K562 (cell line): ENCODE measurements at regions not wholly inside any gene's neighbourhood (a gene's known extent, or its start where the extent isn't known, plus 50 kb on each side); places are given as distances from the start of the nearest gene placed in this dataset.

ENCODE experiments used
- ATAC-seq: fragments of 200-7000 bp; cut with Tn5 transposase; 3 replicates; pipeline ENCODE4 v1.9.1; 2020; ENCODE audit warnings: moderate library complexity
- BruUV-seq: library from RNA; stranded (reverse); fragments of 400-500 nt; replicated peaks from 2 replicates; lab custom pipeline; 2021; lab: Mats Ljungman, UMichigan
- CTCF ChIA-PET: fragments of 300-600 bp; formaldehyde crosslinking; extraction: SDS; loops from one replicate; lab custom pipeline; 2021; ENCODE audit warnings: low intra/inter-chr PET ratio; lab: Yijun Ruan, JAX
- POLR2A ChIA-PET: fragments of 300-600, 350-650 bp; sonication (Branson Sonifier 250); formaldehyde crosslinking; extraction: SDS; loops from one replicate; lab custom pipeline; 2021; ENCODE audit warnings: antibody characterized with exemption, inconsistent platforms; lab: Yijun Ruan, JAX
- DNase-seq, 4 experiments: peaks; one replicate each; pipeline versions ENCODE4 v3.0.0 to v3.0.0-alpha.2; 2011 to 2018; ENCODE audit warnings: low spot score in 3 of 4, mixed read lengths in 3 of 4; ENCODE audit errors: extremely low read depth in 1 of 4
- FAIRE-seq: peaks from 2 replicates; lab custom pipeline; 2011; peaks lifted over from hg19 to GRCh38; lab: Jason Lieb, UNC
- H2AFZ ChIP-seq: 2 replicates; pipeline ENCODE4 v1.6.0; 2011; ENCODE audit warnings: low read depth, low read length, control low read depth, inconsistent platforms
- H3K27ac ChIP-seq: fragments of 200-600 bp; 3 replicates; pipeline ENCODE4 v1.8.0; 2011; ENCODE audit warnings: low read depth, mild to moderate bottlenecking, control low read depth, inconsistent platforms, low read length, moderate library complexity, mixed read lengths; ENCODE audit errors: extremely low read depth
- H3K27me3 ChIP-seq, 2 experiments: fragments of 300-600 bp in 1 of 2; 2 replicates in 1 of 2; 3 replicates in 1 of 2; pipeline versions ENCODE4 v1.6.0 to v1.8.0; 2011; ENCODE audit warnings: inconsistent platforms in 2 of 2, low read length in 2 of 2, mild to moderate bottlenecking in 1 of 2, mixed read lengths in 1 of 2, moderate library complexity in 1 of 2; ENCODE audit not compliant: control insufficient read depth in 2 of 2, insufficient read depth in 2 of 2
- H3K36me3 ChIP-seq: fragments of 300-600 bp; 3 replicates; pipeline ENCODE4 v1.8.0; 2011; ENCODE audit warnings: mild to moderate bottlenecking, low read length, inconsistent platforms; ENCODE audit not compliant: control insufficient read depth, insufficient read depth
- H3K4me1 ChIP-seq, 2 experiments: fragments of 200-600 bp in 1 of 2; replicated peaks in 1 of 2; 2 replicates in 1 of 2; 3 replicates in 1 of 2; pipeline versions ENCODE4 v1.5.1 to v1.8.0; 2011; ENCODE audit warnings: inconsistent platforms in 2 of 2, low read length in 2 of 2, mild to moderate bottlenecking in 1 of 2, mixed read lengths in 1 of 2, moderate library complexity in 1 of 2; ENCODE audit not compliant: control insufficient read depth in 2 of 2, insufficient read depth in 2 of 2
- H3K4me2 ChIP-seq: 2 replicates; pipeline ENCODE4 v1.6.1; 2011; ENCODE audit warnings: low read length, control low read depth, inconsistent platforms, mixed read lengths; ENCODE audit not compliant: insufficient read depth
- H3K4me3 ChIP-seq: fragments of 200-600 bp; sonication (generic), shearing (Covaris generic); 2 replicates; pipeline ENCODE4 v1.5.1; 2016; ENCODE audit warnings: control low read depth, inconsistent platforms
- H3K79me2 ChIP-seq: fragments of 200-600 bp; 3 replicates; pipeline ENCODE4 v1.8.0; 2011; ENCODE audit warnings: low read length, inconsistent platforms; ENCODE audit not compliant: control insufficient read depth, insufficient read depth
- H3K9ac ChIP-seq, 2 experiments: 2 replicates each; pipeline versions ENCODE4 v1.6.0 to v1.6.1; 2011; ENCODE audit warnings: low read depth in 2 of 2, low read length in 2 of 2, control low read depth in 1 of 2, inconsistent platforms in 1 of 2, mild to moderate bottlenecking in 1 of 2, mixed read lengths in 1 of 2; ENCODE audit not compliant: insufficient read depth in 1 of 2
- H3K9me1 ChIP-seq: one replicate; pipeline ENCODE4 v1.6.0; 2011; ENCODE audit warnings: inconsistent platforms, mild to moderate bottlenecking, low read length, moderate library complexity; ENCODE audit not compliant: control insufficient read depth, insufficient read depth
- H3K9me3 ChIP-seq: replicated peaks from 2 replicates; pipeline ENCODE4 v1.5.1; 2011; ENCODE audit warnings: low read depth, low read length, inconsistent platforms; ENCODE audit not compliant: control insufficient read depth, insufficient read depth
- H4K20me1 ChIP-seq: replicated peaks from 2 replicates; pipeline ENCODE4 v1.6.1; 2011; ENCODE audit warnings: low read length, inconsistent platforms, mixed read lengths; ENCODE audit not compliant: control insufficient read depth, insufficient read depth
- KLF10 ChIP-seq: fragments of 250-450 bp; sonication (Bioruptor Pico); IDR thresholded peaks from 2 replicates; pipeline ENCODE4 v1.6.1; 2021; ENCODE audit warnings: matching md5 sums
- MECOM ChIP-seq: fragments of 250-450 bp; sonication (Bioruptor Pico); IDR thresholded peaks from 2 replicates; pipeline ENCODE4 v1.8.0; 2022; ENCODE audit warnings: inconsistent platforms
- NFE2 ChIP-seq: IDR thresholded peaks from 2 replicates; pipeline ENCODE4 v1.6.1; 2014; ENCODE audit warnings: antibody characterized with exemption, low read depth
- NFIX ChIP-seq: fragments of 250-450 bp; sonication (Bioruptor Pico); IDR thresholded peaks from 2 replicates; pipeline ENCODE4 v1.4.0; 2020; ENCODE audit warnings: low read depth, mild to moderate bottlenecking, moderate library complexity
- NR4A1 ChIP-seq, 2 experiments: fragments of 250-450 bp in 1 of 2; fragments of 450-650 bp in 1 of 2; sonication (Bioruptor Pico) in 1 of 2; IDR thresholded peaks; 2 replicates each; pipeline versions ENCODE4 v1.4.0 to v1.6.1; 2016 to 2020; ENCODE audit warnings: mild to moderate bottlenecking in 2 of 2, missing compliant biosample characterization in 1 of 2, missing genetic modification characterization in 1 of 2, moderate library complexity in 1 of 2
- RFX7 ChIP-seq: fragments of 250-450 bp; sonication (Bioruptor Pico); IDR thresholded peaks from 2 replicates; pipeline ENCODE4 v1.5.1; 2021; ENCODE audit warnings: mild to moderate bottlenecking
- SRSF7 ChIP-seq: fragments of 200-400 bp; formaldehyde crosslinking; optimal IDR thresholded peaks from 2 replicates; pipeline ENCODE3; 2017; ENCODE audit warnings: mild to moderate bottlenecking, low read depth, low read length
- TARDBP ChIP-seq: fragments of 450-650 bp; IDR thresholded peaks from 2 replicates; pipeline ENCODE4 v1.6.1; 2016
- XRCC3 ChIP-seq: fragments of 450-650 bp; IDR thresholded peaks from 2 replicates; pipeline ENCODE4 v1.6.1; 2017; ENCODE audit warnings: mild to moderate bottlenecking, moderate library complexity
- ZNF280B ChIP-seq: fragments of 250-450 bp; sonication (Bioruptor Pico); IDR thresholded peaks from 2 replicates; pipeline ENCODE4 v1.5.1; 2021; ENCODE audit warnings: mild to moderate bottlenecking
- ZNF408 ChIP-seq: fragments of 250-450 bp; sonication (Bioruptor Pico); IDR thresholded peaks from 2 replicates; pipeline ENCODE4 v1.4.0; 2020; ENCODE audit warnings: low read depth, mild to moderate bottlenecking, moderate library complexity
- ZNF518B ChIP-seq: fragments of 250-450 bp; sonication (Bioruptor Pico); IDR thresholded peaks from 2 replicates; pipeline ENCODE4 v1.5.0; 2021; ENCODE audit warnings: mild to moderate bottlenecking, moderate library complexity
- ZNF780A ChIP-seq: fragments of 250-450 bp; sonication (Bioruptor Pico); IDR thresholded peaks from 2 replicates; pipeline ENCODE4 v1.5.0; 2021; ENCODE audit warnings: mild to moderate bottlenecking
- WGBS: fragments of 100-300 bp; shearing (Covaris generic); methylation state at CpG from one replicate; pipeline ENCODE4 v1.1.6; 2016; ENCODE audit warnings: low coverage, mixed read lengths; ENCODE audit not compliant: insufficient coverage; ENCODE audit errors: missing lambda C conversion rate; 5-methylcytosine and 5-hydroxymethylcytosine counted together
- in situ Hi-C: fragments of 300-500 bp; cut with MboI; formaldehyde crosslinking; loops from 4 replicates; pipeline ENCODE4 v1.15.0; 2018; ENCODE audit warnings: inconsistent platforms, mixed read lengths
- intact Hi-C: fragments of 100-400 bp; cut with micrococcal nuclease; formaldehyde crosslinking; loops from 2 replicates; pipeline ENCODE4 v1.14.2; 2022

DNA sequence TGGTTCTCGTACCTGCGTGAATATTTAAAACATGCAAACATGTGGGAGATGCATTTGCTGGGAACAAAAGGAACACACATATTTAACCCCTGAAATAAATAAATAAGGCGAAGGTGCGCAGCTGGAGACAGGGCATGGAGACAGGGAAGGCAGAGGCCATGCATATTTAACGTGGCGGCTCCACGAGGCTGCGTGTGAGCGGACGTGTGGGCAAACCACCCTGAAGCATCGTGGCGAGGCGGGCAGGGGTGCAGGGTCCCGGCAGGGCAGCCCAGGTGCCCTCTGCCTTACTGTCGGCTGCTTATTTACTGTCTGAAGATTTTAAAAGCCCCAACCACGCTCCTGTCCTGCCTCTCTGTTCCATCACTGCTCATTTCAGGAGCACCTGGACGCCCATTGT, 104.0 kb upstream of the ACTRT2 start (continued):
- no peak for TF ChIP-seq ZNF280B (CRISPR knock-in tag)
- TF ChIP-seq ZNF408 (CRISPR knock-in tag) = no peak
- TF ChIP-seq KLF10 (CRISPR knock-in tag) = no peak
- no peak for TF ChIP-seq ZNF518B (CRISPR knock-in tag)
- TF ChIP-seq XRCC3 = no peak
- TF ChIP-seq SRSF7 = no peak

DNA sequence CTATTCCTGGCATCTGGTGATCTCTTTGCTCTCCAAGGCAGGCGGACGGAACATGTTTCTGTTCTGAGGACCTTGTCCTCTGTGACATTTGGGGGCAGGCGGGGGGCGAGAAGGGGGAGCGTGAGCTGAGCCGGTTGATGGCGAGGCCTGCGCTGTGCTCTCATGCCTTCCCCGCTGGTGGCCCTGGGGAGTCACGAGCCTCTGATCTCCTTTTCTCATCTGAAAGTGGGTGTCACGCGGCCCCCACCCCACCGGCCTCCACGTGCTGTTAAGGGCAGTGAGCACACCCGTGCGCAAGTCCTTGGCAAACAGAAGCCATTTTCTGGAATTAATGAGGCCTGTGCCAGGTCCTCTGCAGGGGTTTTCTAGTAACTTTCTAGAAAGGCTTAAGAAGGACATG, 102.8 kb upstream of the ACTRT2 start:
- no peak overlapping the region for H3K9ac ChIP-seq

More for the DNA sequence above, 102.8 kb upstream of the ACTRT2 start:
- Histone ChIP-seq H3K27ac (no peak overlapping the region), H3K4me3 (no peak overlapping the region), H3K4me1 (no peaks in the 10 kb centered on the region; a peak in 1 of 5 replicates), H3K36me3 (no peaks in the 10 kb centered on the region), H3K4me2 (no peak overlapping the region), H2AFZ (no peak overlapping the region), H3K27me3 (peaks cover 0 to 44% of the 10 kb centered on the region in 2 experiments; a peak in 2 of 5 replicates), H3K9me1 (no peaks in the 10 kb centered on the region), H4K20me1 (no peaks in the 10 kb centered on the region), H3K79me2 (no peaks in the 10 kb centered on the region), H3K9me3 (peaks cover 8% of the 10 kb centered on the region; the same call in 1 of the 2 replicates)
- intact Hi-C loops (no loop called here), in situ Hi-C loops (loop anchor here (25.0 kb wide), 1 partner anchor 231 kb away; no protein-coding TSS in a partner anchor)
- FAIRE-seq = no peak
- WGBS = 9% methylated on average over 15 of the region's 16 CpGs
- POLR2A ChIA-PET = interaction anchor here (0.7 kb wide), 1 partner anchor 14 kb away, joined by 3 read pairs; no protein-coding TSS in a partner anchor
- no TSS peak for BruUV-seq
- no peak for DNase-seq
- ATAC-seq = no peak
- CTCF ChIA-PET = no interaction called here
- TF ChIP-seq RFX7 (CRISPR knock-in tag) = no peak
- no peak for TF ChIP-seq NFIX (CRISPR knock-in tag)
- TF ChIP-seq SRSF7 = no peak
- TF ChIP-seq MECOM (CRISPR knock-in tag) = no peak
- TF ChIP-seq NFE2 = no peak
- TF ChIP-seq TARDBP = no peak
- TF ChIP-seq NR4A1 (CRISPR knock-in tag; IDR thresholded peaks at IDR 0.05) = no peak
- TF ChIP-seq NR4A1 (tag; IDR thresholded peaks at IDR 0.05) = no peak
- no peak for TF ChIP-seq ZNF780A
